ENCODE measurements at regions not wholly inside any gene's neighbourhood (a gene's known extent, or its start where the extent isn't known, plus 50 kb on each side); places are given as distances from the start of the nearest gene placed in this dataset.

DNA sequence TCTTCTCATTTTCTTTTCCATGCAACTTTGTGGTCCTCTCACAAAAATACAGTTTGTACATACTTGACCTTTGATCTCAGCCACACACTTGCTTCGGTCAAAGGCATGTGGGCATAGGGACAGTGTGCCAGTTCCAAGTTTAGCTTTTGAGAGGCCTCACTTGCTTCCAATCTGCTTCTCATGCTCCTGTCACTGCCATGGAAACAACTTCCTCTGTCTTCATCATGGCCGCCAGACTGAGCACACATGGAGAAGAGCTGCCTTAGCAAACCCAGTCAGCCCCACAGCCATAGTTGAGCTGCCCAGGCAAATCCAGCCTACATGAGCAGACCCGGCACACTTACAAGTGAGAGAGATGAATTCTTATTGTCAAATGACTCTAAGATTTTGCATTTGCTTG lies 138.2 kb upstream of the TUSC1 start:
- TF ChIP-seq CTCF (IDR thresholded peaks at IDR 0.05; ENCODE audit: insufficient read depth, low read length) (no peak), POLR2AphosphoS5 (IDR thresholded peaks at IDR 0.05; ENCODE audit: low read depth) (no peak)
